NCI-H1694 treated with DMSO at 0.1 percent for 48 hours (cell line): ENCODE measurements at regions not wholly inside any gene's neighbourhood (a gene's known extent, or its start where the extent isn't known, plus 50 kb on each side); places are given as distances from the start of the nearest gene placed in this dataset.
A peak's percentile ranks its signal among the peaks of the same experiment; 100 is the strongest.

Experiments
- DNase-seq: peaks from one replicate; lab custom pipeline; 2025; lab: John Stamatoyannopoulos, UW

DNA sequence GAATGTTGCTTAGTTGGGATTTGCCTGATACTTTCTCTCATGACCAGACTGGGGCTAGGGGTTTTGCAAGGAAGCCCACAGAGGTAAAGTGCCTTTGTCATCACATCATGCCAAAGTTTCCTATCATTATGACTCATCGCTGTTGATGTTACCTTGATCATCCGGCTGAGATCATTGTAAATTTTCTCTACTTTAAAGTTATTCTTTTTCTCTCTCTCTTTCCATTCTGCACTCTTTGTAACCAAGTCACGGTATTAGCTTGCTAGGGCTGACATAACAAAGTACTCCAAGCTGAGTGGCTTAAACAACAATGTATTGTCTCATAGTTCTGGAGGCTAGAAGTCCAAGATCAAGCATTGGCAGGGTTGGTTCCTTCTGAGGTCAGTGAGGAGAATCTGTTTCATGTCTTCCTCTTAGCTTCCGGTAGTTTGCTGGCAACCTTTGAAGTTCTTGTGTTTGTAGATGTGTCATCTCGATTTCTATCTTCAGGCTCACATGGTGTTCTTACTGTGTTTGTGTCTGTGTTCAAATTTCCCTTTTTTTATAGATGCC, 113.0 kb downstream of the DTHD1 start:
- DNase-seq: no peak

GRCh38 chr4:36399762-36400353, 118.4 kb downstream of the DTHD1 start:
- DNase-seq: peak; percentile 8

GRCh38 chr4:36402008-36402758, 120.8 kb downstream of the DTHD1 start:
- no peak for DNase-seq

DNA sequence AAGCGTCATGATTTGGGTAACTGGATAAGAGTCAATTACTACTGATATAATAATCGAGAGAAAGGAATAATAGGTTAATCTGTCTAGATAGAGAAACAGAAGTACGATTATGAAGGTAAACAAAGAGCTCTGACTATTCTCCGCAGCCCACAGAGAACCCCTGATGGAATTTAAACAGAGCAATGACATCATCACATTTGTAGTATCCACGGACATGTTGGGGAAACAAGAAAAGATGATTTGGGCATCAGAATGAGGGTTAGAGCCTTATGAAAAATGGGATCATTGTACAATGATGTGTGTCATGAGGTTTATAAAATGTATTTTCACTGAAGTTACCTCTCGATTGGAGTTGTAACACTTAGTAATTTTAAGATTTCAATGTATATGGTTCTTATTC, 129.9 kb downstream of the DTHD1 start:
- no peak for DNase-seq

GRCh38 chr4:36414248-36414647, 132.8 kb downstream of the DTHD1 start:
- DNase-seq: peak; percentile 40

- no peak for DNase-seq
Observed at GRCh38 chr4:36417146-36417545, 135.7 kb downstream of the DTHD1 start.

DNA sequence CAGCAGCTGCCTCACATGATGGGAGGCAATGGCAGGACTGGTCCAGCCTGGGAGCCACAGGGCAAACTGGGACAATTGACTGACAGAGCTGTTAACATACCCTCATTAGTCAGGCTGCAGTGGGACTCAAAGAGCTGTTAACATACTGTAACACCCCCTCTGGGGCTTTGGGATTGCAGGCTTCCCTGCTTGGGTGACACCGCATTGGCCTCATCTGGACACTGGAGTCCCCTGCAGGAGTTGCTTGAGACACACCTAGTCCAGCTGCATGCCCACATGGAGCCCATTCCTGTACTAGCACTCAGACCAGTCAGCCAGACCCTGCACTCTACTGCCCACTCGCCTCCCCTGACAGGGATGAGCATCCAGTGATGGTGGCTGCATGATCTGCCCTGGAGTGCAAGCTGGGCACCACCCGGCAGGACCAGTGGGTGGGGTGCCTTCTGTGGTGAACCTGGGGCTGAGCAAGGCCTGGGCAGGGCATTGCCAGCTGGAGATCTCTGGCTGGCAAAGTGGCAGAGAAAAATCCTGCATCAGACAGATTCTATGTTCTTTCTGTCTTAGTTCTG, 138.8 kb downstream of the DTHD1 start:
- no peak for DNase-seq

DNA sequence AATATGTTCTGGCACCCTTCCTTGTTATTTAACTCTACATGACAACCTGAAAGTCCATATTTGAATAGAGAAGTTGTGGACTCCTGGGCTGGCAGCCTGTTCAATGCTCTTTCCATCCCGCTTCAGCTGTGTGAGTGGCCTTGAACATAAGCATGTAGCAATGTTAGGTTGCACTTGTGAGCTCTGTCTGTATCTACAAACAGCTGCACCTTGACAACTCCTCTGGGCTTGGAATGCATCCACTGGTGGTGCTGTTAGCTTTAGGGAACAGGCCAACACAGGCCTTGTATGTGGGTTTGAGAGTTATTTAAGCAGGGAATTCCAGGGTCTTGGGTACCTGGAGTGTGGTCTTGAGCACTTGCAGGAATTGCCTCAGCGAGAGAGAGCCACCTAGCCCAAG, 141.2 kb downstream of the DTHD1 start:
- no peak for DNase-seq

DNA sequence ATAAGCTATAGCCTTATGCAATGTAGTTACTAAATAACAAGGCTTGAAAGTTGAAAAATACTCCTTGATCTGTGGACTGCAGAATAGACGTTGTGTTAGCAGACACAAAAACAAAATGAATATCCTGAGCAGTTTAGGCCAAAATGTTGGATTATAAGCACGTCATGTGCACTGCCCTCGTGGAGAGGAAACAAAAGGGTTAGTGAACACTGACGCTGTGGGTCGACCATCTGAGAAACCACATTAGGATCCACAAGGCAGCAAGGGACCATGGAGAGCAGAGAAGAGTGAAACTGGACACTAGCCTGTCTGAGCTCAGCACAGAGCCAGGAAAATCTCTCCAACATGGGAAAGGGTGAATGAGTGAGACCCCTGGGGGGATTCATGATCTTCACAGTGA, 145.3 kb downstream of the DTHD1 start:
- no peak for DNase-seq

GRCh38 chr4:36427696-36428095, 146.3 kb downstream of the DTHD1 start:
- DNase-seq: no peak

DNA sequence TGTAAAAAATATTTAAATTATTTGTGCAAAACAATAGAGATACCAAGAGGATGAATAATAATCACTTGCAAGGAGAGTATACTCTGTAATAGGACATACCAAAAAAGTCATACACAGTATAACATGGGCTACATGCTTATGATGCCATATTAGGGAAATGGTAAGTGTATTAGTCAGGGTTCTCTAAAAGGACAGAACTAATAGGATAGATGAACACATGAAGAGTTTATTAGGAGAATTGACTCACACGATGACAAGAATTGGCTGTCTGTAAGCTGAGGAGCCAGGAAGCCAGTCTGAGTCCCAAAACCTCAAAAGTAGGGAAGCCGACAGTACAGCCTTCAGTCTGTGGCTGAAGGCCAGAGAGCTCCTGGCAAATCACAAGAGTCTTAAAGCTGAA, 151.2 kb downstream of the DTHD1 start:
- no peak for DNase-seq

DNA sequence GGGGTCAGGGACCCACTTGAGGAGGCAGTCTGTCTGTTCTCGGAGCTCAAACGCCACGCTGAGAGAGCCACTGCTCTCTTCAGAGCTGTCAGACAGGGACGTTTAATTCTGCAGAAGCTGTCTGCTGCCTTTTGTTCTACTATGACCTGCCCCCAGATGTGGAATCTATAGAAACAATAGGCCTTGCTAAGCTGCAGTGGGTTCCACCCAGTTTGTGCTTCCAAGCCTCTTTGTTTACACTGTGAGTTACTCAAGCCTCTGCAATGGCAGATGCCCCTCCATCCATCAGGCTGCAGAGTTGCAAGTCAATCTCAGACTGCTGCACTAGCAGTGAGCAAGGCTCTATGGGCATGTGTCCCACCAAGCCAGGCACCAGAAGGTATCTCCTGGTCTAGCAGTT, 158.1 kb downstream of the DTHD1 start:
- no peak for DNase-seq

- no peak for DNase-seq
Observed at GRCh38 chr4:36445480-36445879, 164.1 kb downstream of the DTHD1 start.

- no peak for DNase-seq
Observed at GRCh38 chr4:36446275-36446674, 164.9 kb downstream of the DTHD1 start.

GRCh38 chr4:36461344-36461743, 179.9 kb downstream of the DTHD1 start:
- no peak for DNase-seq

GRCh38 chr4:36467670-36468069, 186.3 kb downstream of the DTHD1 start:
- DNase-seq: no peak

DNA sequence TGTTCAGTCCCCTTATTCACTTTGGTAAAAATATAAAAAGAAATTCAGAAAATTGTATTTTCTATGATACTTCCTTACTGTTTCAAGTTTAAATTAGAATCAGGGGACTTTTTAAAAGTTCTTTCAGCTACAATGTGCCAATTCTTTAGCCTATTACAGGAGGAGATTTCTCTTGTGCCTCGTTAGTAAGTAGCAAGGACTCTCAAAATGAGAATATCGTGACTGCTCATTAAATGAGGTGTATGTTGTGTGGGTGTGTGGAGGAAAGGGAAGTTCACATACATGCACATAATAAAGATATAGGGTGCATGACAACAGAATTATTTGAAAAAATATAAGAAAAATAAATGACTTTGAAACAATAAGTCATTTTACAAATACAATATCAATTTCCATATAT, 190.5 kb downstream of the DTHD1 start:
- no peak for DNase-seq

- no peak for DNase-seq
Observed at GRCh38 chr4:36476135-36476534, 194.7 kb downstream of the DTHD1 start.

DNA sequence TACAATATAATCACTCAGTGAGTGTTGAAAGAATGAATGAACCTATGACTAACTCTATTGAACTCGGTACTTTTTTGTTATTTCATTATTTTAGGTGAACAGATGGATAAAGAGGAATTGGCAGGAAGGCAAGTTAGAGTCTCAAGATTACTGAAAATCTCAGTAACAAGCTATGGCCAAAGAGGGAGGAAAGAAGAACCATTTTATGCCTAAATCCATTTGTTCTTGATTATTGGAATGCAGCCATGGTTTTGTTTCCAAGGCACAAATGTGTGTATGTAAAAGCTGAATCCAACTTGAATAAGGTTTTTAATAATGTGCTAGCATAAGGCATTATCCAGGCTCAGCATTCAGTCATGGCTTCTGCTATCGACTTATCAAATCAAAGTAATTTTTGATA, 196.4 kb downstream of the DTHD1 start:
- DNase-seq: no peak

- DNase-seq: no peak
Observed at GRCh38 chr4:36485885-36486284, 204.5 kb downstream of the DTHD1 start.

GRCh38 chr4:36489798-36490197, 208.4 kb downstream of the DTHD1 start:
- no peak for DNase-seq

GRCh38 chr4:36492041-36492440, 210.6 kb downstream of the DTHD1 start:
- no peak for DNase-seq

GRCh38 chr4:36492590-36492989, 211.2 kb downstream of the DTHD1 start:
- no peak for DNase-seq
